ENCODE measurements at regions not wholly inside any gene's neighbourhood (a gene's known extent, or its start where the extent isn't known, plus 50 kb on each side); places are given as distances from the start of the nearest gene placed in this dataset.

DNA sequence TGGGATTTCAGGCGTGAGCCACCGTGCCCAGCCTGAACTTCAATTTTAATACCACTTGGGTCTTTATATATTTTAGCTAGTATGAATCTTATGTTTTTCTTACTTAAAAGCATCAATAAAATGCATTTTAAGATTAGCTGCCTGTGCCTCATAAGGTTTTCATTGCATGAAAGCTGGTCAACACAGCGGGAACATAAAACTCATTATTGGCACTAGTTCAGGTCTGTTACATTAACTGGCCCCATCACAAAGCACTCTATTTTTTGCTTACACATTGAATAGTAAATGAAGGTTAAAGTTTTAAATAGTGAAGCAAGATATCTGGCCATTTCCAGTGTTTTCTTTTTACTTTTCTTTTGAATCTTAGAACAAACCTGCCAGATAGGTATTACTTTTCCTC, 145.6 kb upstream of the LYSMD4 start:
- TF ChIP-seq, protein P1, sequence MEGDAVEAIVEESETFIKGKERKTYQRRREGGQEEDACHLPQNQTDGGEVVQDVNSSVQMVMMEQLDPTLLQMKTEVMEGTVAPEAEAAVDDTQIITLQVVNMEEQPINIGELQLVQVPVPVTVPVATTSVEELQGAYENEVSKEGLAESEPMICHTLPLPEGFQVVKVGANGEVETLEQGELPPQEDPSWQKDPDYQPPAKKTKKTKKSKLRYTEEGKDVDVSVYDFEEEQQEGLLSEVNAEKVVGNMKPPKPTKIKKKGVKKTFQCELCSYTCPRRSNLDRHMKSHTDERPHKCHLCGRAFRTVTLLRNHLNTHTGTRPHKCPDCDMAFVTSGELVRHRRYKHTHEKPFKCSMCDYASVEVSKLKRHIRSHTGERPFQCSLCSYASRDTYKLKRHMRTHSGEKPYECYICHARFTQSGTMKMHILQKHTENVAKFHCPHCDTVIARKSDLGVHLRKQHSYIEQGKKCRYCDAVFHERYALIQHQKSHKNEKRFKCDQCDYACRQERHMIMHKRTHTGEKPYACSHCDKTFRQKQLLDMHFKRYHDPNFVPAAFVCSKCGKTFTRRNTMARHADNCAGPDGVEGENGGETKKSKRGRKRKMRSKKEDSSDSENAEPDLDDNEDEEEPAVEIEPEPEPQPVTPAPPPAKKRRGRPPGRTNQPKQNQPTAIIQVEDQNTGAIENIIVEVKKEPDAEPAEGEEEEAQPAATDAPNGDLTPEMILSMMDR (conservative IDR thresholded peaks at IDR 0.05; ENCODE audit: low read length), result no peak
- TF ChIP-seq EZH2phosphoT487 (IDR thresholded peaks at IDR 0.05; ENCODE audit: borderline replicate concordance, low read depth, low read length), result no peak

Measured in OCI-LY7 (cell line).